HL-60 (cell line): ENCODE measurements at regions not wholly inside any gene's neighbourhood (a gene's known extent, or its start where the extent isn't known, plus 50 kb on each side); places are given as distances from the start of the nearest gene placed in this dataset.

ENCODE experiments used
- POLR2AphosphoS5 ChIP-seq: IDR thresholded peaks from 2 replicates; pipeline ENCODE4 v1.6.1; 2012; ENCODE audit warnings: low read depth
- TF ChIP-seq, protein P1 (sequence below): IDR thresholded peaks from one replicate; pipeline ENCODE4 v1.5.1; 2011; ENCODE audit warnings: low read length, control low read depth, inconsistent platforms; ENCODE audit not compliant: insufficient read depth

DNA sequence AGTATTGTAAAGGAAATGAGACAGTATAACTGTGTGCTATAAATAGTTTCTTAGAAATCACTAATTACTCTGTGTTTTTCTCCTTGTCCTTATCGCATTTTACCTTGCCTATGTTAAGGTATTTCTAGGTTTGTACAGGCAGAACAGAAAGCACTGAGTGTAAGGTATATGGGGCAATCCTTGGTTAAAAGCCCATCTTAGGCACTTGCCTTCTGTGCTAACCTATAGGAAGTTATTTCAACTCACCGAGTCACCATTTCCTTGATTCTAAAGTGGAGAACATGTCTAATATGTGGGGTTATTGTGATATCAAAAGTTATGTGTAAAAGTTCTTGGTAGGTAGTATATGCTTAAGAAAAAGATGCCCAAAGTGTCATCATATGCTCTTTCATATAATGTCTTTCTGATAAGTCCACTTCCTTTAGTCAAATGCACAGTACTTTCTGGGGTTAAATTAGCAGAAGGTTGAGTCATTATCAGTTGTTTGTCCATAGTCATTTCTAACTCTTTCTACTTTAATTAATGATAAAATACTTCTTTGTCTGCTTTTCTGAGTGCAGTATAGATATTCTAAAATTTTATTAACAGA, 276.4 kb downstream of the UTRN start:
- TF ChIP-seq, protein P1, sequence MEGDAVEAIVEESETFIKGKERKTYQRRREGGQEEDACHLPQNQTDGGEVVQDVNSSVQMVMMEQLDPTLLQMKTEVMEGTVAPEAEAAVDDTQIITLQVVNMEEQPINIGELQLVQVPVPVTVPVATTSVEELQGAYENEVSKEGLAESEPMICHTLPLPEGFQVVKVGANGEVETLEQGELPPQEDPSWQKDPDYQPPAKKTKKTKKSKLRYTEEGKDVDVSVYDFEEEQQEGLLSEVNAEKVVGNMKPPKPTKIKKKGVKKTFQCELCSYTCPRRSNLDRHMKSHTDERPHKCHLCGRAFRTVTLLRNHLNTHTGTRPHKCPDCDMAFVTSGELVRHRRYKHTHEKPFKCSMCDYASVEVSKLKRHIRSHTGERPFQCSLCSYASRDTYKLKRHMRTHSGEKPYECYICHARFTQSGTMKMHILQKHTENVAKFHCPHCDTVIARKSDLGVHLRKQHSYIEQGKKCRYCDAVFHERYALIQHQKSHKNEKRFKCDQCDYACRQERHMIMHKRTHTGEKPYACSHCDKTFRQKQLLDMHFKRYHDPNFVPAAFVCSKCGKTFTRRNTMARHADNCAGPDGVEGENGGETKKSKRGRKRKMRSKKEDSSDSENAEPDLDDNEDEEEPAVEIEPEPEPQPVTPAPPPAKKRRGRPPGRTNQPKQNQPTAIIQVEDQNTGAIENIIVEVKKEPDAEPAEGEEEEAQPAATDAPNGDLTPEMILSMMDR = no peak
- no peak for TF ChIP-seq POLR2AphosphoS5
